ENCODE measurements at regions not wholly inside any gene's neighbourhood (a gene's known extent, or its start where the extent isn't known, plus 50 kb on each side); places are given as distances from the start of the nearest gene placed in this dataset.

GRCh38 chr3:156606729-156607128 is 51.8 kb upstream of the SSR3 start:
- TF ChIP-seq CTCF (conservative IDR thresholded peaks at IDR 0.05; ENCODE audit: low read depth, low read length) (no peak), EZH2 (IDR thresholded peaks at IDR 0.05; ENCODE audit: borderline replicate concordance, low read depth, low read length, poor library complexity, severe bottlenecking) (no peak)

Data from A673 (cell line).